HG03175 (cell line): ENCODE measurements at regions not wholly inside any gene's neighbourhood (a gene's known extent, or its start where the extent isn't known, plus 50 kb on each side); places are given as distances from the start of the nearest gene placed in this dataset.

Experiments used
- ATAC-seq: cut with Tn5 transposase; IDR thresholded peaks from one replicate; pipeline ENCODE4 v1.9.1; 2021; ENCODE audit warnings: mild to moderate bottlenecking, moderate library complexity; ENCODE audit not compliant: unreplicated experiment

DNA sequence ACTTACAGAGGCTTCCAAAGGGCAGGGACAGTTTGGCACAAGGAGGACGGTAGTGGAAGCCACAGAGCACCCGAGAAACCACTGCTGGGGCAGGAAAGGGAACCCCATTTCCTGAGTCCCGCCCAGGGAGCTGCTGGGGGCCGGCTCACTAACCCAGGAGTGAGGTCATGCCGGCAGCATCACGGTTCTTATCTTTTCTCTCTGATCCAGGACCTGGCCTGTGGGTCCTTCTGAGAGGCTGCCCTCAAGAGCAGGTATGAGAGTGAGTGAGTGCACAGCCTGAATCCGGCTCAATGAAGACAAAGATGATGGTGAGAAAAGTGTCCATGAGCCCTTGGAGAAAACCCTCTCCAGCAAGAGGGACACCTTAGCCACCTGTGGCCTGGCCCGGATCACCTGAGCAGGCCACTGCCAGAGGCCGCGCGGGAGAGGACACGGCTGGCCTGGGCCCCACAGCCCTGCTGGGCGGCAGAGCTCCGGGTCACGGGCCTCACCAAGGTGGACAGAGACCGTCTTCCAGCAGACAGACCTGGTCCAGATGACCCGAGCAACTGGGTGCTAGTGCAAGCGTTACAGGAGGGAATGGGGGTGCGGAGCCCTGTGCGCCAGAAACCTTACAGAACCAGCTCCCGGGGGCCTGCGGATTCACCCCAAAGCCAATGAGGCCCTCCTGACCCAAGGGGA is 94.9 kb downstream of the RIPK4 start:
- no peak for ATAC-seq

GRCh38 chr21:41671212-41671762 is 95.6 kb downstream of the RIPK4 start:
- no peak for ATAC-seq

DNA sequence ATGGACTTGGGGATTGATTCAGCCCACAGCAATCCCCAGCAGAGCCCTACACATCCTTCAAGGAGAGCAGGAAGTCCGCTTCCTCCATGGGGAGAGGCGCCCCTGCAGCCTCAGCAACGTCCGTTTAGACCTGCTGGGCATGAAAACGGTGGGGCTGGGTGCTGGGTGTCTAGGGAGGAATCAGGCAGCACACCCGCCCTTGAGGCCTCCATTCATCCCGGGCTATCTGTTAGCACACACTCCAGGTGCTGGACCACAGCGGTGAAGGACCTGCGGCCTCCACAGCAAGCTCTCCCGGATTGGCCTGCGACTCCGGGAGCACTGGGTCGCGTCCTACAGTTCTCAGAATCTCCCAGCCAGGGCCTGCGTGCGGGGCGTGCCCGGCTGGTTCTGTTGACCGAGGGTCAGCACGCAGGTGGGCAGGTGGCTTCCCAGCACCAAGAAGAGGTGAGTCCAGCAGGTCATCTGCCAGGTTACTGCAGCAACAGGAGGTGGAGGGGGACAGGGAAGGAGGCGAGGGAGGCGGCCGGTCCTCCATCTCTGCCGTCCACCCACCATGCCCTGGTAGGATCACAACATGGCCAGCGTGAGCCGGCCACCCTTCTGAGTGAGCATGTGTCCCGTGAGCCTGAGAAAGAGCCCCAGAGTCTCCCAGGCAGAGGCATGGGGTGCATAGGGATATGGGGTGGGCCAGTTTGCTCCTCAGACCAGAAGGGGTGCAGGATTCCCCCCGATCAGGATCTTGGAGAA is 96.6 kb downstream of the RIPK4 start:
- ATAC-seq, result no peak

DNA sequence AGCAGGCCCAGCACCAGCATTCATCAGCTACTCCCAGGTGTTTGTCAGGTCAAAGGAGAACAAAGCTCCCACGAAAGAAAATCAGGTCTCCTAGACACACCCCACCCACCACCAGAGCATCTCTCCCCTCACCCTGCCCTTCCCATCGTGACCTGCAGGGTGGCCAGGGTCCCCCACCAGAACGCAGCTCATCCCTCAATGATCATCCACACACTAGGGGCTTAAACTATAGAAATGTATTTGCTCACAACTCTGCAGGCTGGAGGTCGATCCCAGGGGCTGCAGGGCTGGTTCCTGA is 97.4 kb downstream of the RIPK4 start:
- ATAC-seq, result no peak

DNA sequence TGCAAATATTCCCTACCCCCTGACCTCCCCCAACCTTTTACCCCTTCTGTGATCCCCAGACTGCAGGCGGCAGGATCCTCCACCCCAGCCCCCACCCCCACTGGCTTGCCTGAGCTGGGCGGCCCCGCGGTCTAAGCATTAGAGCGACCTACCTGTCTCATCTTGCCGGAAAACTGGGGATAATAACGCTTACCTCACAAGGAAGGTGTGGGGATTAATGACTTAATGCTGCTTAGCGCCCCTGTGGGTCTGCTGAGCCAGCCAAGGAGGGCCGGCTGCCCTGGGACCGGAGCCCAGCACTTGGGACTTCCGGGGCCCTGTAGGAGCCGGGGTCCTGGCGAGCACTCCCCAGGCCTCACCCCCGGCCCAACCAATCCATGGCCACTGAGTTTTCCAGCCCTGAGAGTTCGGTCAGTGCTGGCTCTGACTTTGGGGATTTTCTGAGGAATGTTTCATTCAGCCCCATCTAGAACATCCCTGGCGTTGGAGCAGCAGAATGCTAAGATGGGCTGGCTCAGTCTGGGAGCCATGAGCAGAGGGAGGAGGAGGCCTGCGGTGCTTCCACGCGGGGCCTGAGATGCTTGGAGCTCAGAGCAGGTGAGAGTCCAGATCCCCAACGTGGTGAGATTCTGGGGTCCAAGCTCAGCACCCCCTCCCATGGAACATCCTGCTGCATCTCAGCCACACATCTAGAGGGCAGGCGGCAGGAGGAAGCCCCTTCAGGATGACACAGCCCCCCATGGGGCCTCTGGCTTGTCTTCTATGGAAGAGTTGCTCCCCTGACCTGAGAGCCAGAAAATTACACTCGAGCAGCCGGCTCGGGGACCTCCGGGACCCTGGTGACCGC is 97.9 kb downstream of the RIPK4 start:
- ATAC-seq, result no peak

- no peak for ATAC-seq
Measured at GRCh38 chr21:41668051-41668541, 98.8 kb downstream of the RIPK4 start.

DNA sequence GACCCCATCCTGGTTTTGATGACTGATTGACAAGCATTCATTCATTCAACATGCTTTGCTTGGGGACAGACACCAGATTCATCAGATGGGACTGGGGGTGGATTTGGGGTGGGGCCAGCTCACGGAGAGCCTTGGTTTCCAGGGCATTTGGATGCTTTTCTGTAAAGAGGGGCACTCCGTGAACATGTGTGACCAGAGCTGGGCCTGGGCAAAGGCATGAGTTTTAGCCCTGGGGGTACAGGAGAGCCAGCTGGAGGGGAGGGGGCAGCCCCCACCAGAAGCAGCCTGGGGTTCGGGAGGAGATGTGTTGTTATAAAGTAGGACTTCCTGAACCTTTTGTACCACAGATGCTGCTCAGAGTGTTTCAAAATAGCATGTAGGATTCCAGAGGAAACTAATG is 99.7 kb downstream of the RIPK4 start:
- ATAC-seq, result no peak

DNA sequence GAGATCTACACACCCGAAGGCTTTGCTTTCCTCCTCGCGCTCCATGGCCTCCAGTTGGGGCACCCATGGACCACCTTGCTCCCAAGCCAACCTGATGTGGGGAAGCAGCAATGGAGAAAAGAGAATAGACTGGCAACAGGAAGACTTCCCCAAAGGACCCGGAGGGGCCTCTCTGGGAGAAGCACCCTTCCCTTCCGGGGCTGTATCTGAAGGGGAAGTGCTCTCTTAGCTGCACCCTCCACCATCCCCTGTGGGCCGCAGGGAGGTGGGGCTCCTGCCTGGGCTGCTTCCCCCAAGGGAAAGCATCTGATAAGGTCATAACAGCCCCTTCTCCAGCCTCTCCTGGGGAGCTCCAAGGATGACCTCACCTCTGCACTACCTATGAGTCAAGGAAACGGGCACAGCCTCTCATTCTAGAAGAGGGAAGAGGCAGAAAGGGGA is 100.2 kb downstream of the RIPK4 start:
- ATAC-seq, result no peak

GRCh38 chr21:41665766-41666595 is 100.9 kb downstream of the RIPK4 start:
- no peak for ATAC-seq

DNA sequence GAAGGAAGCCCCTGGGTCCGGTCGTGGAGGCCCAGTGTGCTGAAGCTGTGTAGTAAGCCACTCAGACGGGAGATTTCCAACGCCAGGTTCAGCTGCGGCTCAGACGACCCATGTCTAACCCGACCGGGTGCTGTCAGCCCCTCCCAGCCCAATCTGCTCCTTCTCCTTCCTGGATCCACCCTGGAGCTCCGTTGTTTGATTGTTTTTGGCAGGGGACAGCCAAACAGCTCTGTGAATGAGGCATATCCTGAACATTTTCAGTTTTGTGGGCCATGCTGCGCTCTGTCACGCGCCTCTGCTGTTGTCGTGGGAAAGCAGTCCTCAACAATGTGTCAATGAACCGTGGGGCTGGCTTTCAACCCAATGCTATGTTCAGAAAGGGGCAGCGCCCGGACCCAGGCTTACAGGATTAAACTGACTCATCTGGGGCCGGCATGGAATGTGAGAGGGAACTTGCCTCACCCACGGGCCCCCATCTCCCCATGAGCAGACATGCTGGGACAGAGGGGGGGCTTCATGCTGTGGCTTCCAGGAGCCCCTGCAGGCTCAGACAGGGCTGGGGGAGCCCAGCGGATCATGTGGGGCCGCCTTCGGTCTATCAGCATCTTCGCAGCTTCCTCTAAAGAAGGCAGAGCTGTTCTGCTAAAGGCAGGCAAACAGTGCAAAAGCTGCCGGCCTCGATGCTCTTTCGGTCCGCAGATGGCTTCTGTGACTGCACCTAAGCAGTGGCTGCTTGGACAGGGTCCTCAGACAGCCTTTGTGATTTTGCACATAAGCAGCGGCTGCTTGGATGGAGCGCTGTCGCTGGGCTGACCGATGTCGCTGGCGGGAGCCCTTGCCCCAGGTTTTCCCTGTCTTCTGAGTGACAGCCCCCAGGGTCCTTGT is 101.7 kb downstream of the RIPK4 start:
- ATAC-seq, result no peak

- no peak for ATAC-seq
Measured at GRCh38 chr21:41663805-41664788, 102.8 kb downstream of the RIPK4 start.

DNA sequence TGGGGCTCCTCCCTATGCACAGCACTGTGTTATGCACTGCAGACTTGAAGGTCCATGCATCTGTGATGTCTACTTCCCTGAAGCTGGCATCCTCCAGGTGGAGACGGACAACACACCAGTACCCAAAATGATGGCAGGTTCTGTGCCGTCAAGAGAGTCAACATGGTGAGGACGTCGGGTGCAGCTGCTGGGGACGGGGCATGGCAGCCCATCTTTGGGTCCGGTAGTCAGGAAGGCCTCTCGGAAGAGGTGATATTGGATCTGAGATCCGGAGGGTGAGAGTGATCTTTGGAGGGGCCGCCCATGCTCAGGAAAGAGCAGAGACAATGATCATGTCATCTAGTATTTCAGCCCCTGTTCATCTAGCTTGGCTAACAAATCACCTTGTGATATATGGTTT is 104.1 kb downstream of the RIPK4 start:
- no peak for ATAC-seq

GRCh38 chr21:41662161-41662560 is 104.7 kb downstream of the RIPK4 start:
- no peak for ATAC-seq

- ATAC-seq, result no peak
Measured at GRCh38 chr21:41660748-41661147, 106.1 kb downstream of the RIPK4 start.

GRCh38 chr21:41659791-41660560 is 106.9 kb downstream of the RIPK4 start:
- ATAC-seq, result no peak

DNA sequence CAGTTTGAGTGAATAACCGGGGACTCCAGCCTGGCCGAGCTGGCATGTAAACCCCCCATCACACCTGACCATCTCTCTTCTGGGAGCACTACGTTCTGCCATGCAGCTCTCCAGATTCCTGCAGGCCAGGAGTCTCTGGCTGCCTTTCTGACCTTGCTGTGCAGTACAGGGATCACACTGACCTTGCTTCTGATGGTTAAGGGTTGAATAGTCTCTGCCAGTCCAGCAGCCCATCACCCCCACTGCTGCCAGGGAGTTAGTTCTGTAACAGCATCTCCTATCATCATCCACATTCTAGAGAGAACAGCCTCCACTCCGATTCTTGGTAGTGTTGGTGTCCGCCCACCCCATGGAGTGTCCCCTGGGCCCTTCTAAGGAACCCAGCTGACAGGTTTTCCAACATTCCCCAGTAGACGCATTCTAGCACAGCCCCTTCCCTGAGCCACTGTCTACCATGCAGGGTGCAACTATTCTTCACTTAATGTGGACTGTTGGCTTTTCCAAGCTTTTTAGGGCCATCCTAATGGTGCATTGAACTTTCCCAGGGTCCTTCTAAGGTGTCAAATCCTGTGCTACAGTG is 109.8 kb downstream of the RIPK4 start:
- ATAC-seq, result no peak

GRCh38 chr21:41655259-41655658 is 111.6 kb downstream of the RIPK4 start:
- no peak for ATAC-seq
